Activated naive CD4-positive, alpha-beta T cell treated with anti-CD3 and anti-CD28 coated beads, Interleukin-2, amount 50 U/mL, for 72 hours (primary cell): ENCODE measurements at regions not wholly inside any gene's neighbourhood (a gene's known extent, or its start where the extent isn't known, plus 50 kb on each side); places are given as distances from the start of the nearest gene placed in this dataset.

Experiments
- ATAC-seq, 2 donors: fragments of 150-1000 bp; cut with Tn5 transposase; 2 replicates each; pipeline ENCODE4 v1.10.0; 2021; ENCODE audit warnings: mild to moderate bottlenecking in 2 of 2, moderate library complexity in 2 of 2
- DNase-seq, 2 donors: peaks; one replicate each; pipeline ENCODE4 v3.0.0; 2021 to 2022; ENCODE audit warnings: low spot score in 2 of 2
- H3K27ac Mint-ChIP-seq, 2 donors: one replicate each; pipeline ENCODE4 v1.8.0; 2022; ENCODE audit warnings: mild to moderate bottlenecking in 2 of 2, mixed read lengths in 2 of 2
- H3K36me3 Mint-ChIP-seq, 2 donors: one replicate each; pipeline ENCODE4 v1.8.0; 2022; ENCODE audit warnings: mixed read lengths in 2 of 2
- H3K9me3 Mint-ChIP-seq, 2 donors: one replicate each; pipeline ENCODE4 v1.8.0; 2022; ENCODE audit warnings: mixed read lengths in 2 of 2

DNA sequence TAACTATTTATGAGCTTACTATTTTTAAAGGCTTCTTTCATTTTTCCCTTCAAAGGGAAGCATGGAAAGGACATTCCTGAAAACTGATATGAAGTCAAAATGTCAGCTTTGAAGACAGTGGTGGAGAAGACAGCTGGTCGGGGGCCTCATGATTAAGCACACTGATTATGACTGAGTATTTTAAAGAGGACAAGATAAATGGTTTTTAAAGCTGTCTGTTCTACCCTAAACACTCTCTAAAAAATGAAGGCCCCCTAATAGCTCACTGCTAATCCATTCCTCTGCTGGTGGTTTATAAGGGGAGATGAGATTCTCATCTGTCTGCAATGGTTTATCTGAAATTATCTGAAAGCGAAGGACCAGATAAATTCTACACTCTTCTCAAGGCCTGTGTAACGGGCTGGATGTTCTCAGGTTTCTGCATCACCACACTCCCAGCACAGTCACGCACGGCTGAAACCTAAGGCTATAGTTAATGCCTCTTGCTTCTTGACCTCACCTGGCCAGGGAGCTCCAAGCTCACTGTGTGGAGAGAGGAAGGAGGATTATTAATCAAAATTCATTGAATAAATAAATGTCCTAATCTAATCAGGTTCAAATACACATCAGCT lies 86.9 kb upstream of the DOCK9 start:
- ATAC-seq (no peak), DNase-seq (no peak)
- H3K36me3 Mint-ChIP-seq = peaks cover 0 to 38% of the 10 kb centered on the region in 2 donors
- peaks cover 0 to 13% of the 10 kb centered on the region in 2 donors for H3K9me3 Mint-ChIP-seq
- H3K27ac Mint-ChIP-seq = no peak overlapping the region

DNA sequence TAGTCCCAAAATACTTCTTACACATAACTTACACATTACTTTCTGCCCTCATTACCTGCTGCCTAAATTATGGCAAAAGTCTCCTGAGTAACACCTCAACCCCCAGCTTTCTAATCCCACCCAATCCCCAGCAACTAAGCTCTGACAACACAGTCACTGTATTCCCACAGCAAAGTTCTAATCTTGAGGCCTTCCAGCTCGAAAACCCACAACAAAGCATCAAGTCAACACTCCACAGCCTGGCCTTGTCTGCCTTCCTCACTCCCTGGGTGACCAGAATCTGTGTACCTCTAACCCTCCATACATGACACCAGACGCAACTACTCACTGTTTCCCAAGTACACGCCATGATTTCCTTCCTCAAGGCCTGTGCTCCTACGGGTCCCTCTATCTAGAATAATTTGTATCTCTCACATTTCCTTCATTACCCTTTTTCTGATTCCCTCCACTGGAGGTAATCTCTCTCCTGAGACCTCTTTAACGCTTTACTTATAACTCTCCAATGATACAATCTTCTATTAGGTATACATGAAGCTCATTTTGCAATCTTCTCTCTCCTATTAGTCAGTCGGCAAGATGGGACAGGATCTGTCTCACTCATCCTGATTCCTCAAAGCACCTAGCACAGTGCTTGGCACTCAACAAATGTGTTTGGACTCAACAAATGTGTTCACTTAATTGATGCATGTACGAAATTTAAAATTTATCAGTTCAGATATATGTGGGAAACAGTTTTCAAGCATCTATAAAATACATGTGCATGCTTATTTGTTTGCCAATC lies 87.6 kb upstream of the DOCK9 start:
- Mint-ChIP-seq H3K9me3 (peaks cover 0 to 13% of the 10 kb centered on the region in 2 donors), H3K36me3 (peaks cover 0 to 38% of the 10 kb centered on the region in 2 donors), H3K27ac (peak overlapping the region; percentile 3 to 4)
- DNase-seq = no peak
- ATAC-seq = no peak

DNA sequence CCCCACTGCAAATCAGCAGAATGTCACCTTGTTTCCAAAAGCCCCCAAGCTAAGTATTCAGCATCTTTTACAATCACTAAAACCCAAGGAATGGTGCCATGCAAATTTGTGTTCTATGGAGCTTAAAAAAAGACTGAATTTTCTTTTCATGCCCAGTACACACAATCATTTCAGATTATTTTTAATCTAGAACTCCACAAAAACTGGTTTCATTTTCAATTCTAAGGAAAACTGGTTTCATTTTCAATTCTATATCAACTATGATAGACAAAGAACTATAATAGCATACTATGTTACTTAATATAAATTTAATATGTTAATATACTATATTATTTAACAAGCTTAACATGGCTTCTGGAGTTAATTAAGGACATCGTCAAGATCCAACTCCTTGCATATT lies 88.4 kb upstream of the DOCK9 start:
- H3K9me3 Mint-ChIP-seq = peaks cover 0 to 13% of the 10 kb centered on the region in 2 donors
- H3K27ac Mint-ChIP-seq = no peak overlapping the region
- DNase-seq (no peak), ATAC-seq (no peak)
- peaks cover 0 to 38% of the 10 kb centered on the region in 2 donors for H3K36me3 Mint-ChIP-seq

GRCh38 chr13:99067159-99067985 lies 89.5 kb upstream of the DOCK9 start:
- Mint-ChIP-seq H3K27ac (peak overlapping the region in 1 of 2 donors; percentile 2), H3K9me3 (peaks cover 0 to 13% of the 10 kb centered on the region in 2 donors), H3K36me3 (peaks cover 5 to 45% of the 10 kb centered on the region in 2 donors)
- DNase-seq = no peak
- no peak for ATAC-seq

GRCh38 chr13:99071211-99071610 lies 93.3 kb upstream of the DOCK9 start:
- Mint-ChIP-seq H3K27ac (no peak overlapping the region), H3K9me3 (peaks cover 3 to 19% of the 10 kb centered on the region in 2 donors), H3K36me3 (peaks cover 14 to 54% of the 10 kb centered on the region in 2 donors)
- DNase-seq (no peak), ATAC-seq (no peak)

GRCh38 chr13:99071666-99072065 lies 93.8 kb upstream of the DOCK9 start:
- no peak for DNase-seq
- ATAC-seq = no peak
- Mint-ChIP-seq H3K36me3 (peaks cover 14 to 58% of the 10 kb centered on the region in 2 donors), H3K9me3 (peaks cover 3 to 24% of the 10 kb centered on the region in 2 donors), H3K27ac (no peak overlapping the region)

GRCh38 chr13:99072356-99072755 lies 94.5 kb upstream of the DOCK9 start:
- Mint-ChIP-seq H3K36me3 (peaks cover 14 to 58% of the 10 kb centered on the region in 2 donors), H3K9me3 (peaks cover 3 to 28% of the 10 kb centered on the region in 2 donors), H3K27ac (no peak overlapping the region)
- ATAC-seq = no peak
- DNase-seq = no peak

DNA sequence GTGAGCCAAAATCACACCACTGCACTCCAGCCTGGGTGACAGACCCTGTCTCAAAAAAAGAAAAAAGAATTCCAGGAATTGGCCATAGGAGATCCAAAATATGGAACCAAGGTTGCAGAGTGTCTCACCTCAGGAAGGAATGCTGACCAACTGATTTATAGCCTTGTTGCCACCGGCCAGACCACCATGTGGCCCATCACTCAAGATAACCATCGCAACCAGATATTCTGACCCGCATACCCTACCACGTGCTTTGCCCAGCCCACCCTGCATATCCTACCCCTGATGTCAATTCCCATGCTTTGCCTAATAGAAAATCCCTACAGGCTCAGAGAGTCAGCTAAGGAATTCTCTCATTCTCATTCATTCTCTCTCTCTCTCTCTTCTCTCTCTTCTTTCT lies 95.1 kb upstream of the DOCK9 start:
- Mint-ChIP-seq H3K27ac (no peak overlapping the region), H3K36me3 (peaks cover 14 to 60% of the 10 kb centered on the region in 2 donors), H3K9me3 (peaks cover 3 to 33% of the 10 kb centered on the region in 2 donors)
- DNase-seq (no peak), ATAC-seq (no peak)

DNA sequence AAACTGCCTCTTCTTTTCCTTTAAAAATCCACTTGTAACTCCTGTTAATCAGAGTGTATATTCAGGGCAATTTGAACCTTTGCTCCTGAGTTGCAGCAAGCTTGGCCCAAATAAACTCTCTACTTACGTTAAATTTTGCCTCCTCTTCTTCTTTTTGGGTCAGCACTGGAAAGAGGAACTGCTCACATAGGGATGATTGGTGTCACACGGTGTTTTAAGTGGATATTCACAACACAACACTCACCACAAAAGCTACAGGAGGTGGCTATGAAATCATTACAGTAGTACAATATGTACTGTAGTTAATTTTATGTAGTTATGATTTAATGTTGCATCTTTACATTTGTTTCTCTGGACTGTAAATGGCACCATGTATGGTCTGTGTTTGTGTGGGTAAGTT lies 96.8 kb upstream of the DOCK9 start:
- DNase-seq = no peak
- Mint-ChIP-seq H3K9me3 (peaks cover 3 to 34% of the 10 kb centered on the region in 2 donors), H3K27ac (no peak overlapping the region), H3K36me3 (peaks cover 14 to 60% of the 10 kb centered on the region in 2 donors)
- no peak for ATAC-seq

DNA sequence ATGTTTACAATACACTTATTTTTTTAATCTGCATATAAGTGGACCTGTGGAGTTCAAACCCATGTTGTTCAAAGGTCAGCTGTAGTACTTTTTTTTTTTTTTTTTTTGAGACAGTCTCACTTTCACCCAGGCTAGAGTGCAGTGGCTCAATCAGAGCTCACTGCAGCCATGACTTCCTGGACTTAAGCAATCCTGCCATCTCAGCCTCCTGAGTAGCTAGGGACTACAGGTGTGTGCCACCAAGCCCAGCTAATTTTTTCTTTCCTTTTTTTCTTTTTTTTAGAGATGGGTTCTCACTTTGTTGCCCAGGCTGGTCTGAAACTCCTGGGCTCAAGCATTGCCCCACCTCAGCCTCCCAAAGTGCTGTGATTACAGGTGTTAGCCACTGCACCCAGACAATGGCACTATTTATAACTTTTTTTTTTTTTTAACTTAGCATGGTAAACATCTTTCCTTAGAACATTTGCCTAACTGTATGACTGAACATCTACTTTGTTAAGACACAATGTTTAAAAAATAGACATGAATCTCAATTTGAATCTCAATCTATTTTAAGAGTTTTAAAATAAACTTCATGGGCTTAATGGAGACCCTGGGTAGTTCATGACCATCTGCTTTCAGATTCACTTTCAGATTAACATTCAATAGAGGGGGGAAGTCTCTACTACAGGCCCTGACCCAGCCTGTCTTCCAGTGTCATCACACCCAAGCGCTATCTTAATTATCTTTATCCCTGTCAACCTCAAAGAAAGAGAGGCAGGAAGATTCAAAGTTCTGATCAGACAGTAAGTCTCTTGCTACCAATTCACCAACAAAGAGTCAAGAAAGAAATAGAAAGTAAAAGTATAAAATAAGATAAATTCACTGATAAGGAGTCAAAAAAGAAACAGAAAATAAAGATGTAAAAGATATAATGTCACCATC lies 97.7 kb upstream of the DOCK9 start:
- DNase-seq (no peak), ATAC-seq (peak; percentile 70 to 79)
- peaks cover 3 to 34% of the 10 kb centered on the region in 2 donors for H3K9me3 Mint-ChIP-seq
- peak overlapping the region; percentile 63 to 91 for H3K27ac Mint-ChIP-seq
- peaks cover 14 to 60% of the 10 kb centered on the region in 2 donors for H3K36me3 Mint-ChIP-seq

DNA sequence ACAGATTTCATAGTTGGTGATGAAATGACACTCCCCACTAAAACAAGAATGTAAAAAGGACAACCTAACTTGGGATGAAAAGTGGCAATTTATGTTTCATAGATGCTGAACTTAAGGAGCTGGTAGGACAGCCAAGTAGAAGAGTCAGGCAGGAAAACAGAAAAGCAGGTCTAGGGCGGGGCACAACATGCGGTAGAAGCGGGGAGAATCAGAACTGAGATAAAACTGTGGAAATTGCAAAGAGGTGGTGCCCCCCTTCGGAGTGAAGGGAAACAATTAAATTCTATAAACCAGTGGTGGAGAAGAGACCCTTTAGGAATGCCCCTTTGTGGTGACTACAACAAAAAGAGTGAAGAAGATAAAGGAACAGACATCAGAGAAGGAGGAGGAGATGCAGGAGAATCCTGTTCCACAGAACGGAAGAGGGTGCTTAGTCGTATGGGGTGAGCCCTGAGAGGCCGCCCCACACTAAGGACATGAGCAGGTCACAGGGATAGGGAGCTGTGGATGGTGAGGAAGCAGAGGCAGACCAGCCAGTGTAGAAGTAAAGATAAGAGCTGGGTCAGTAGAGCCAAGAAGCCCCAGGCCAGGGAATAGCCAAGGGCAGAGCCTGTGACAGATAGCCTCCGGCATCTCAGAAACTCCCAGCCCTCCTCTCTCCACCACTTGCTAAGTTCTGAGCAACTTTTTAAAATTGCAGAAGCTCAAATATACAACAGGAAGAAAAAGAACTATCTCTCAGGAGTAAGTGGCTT lies 100.3 kb upstream of the DOCK9 start:
- Mint-ChIP-seq H3K9me3 (peaks cover 3 to 31% of the 10 kb centered on the region in 2 donors), H3K27ac (peak overlapping the region; percentile 16 to 55), H3K36me3 (peaks cover 9 to 45% of the 10 kb centered on the region in 2 donors)
- DNase-seq (no peak), ATAC-seq (no peak)

GRCh38 chr13:99080131-99080530 lies 102.3 kb upstream of the DOCK9 start:
- Mint-ChIP-seq H3K9me3 (peaks cover 0 to 15% of the 10 kb centered on the region in 2 donors), H3K27ac (no peak overlapping the region), H3K36me3 (peaks cover 0 to 26% of the 10 kb centered on the region in 2 donors)
- DNase-seq (no peak), ATAC-seq (no peak)

GRCh38 chr13:99083981-99084380 lies 106.1 kb upstream of the DOCK9 start:
- Mint-ChIP-seq H3K9me3 (no peaks in the 10 kb centered on the region), H3K27ac (no peak overlapping the region), H3K36me3 (peaks cover 0 to 6% of the 10 kb centered on the region in 2 donors)
- ATAC-seq (no peak), DNase-seq (no peak)

GRCh38 chr13:99085139-99085807 lies 107.4 kb upstream of the DOCK9 start:
- no peaks in the 10 kb centered on the region for H3K9me3 Mint-ChIP-seq
- H3K27ac Mint-ChIP-seq = peak overlapping the region; percentile 70 to 86
- ATAC-seq = no peak
- no peak for DNase-seq
- H3K36me3 Mint-ChIP-seq = peaks cover 0 to 6% of the 10 kb centered on the region in 2 donors

DNA sequence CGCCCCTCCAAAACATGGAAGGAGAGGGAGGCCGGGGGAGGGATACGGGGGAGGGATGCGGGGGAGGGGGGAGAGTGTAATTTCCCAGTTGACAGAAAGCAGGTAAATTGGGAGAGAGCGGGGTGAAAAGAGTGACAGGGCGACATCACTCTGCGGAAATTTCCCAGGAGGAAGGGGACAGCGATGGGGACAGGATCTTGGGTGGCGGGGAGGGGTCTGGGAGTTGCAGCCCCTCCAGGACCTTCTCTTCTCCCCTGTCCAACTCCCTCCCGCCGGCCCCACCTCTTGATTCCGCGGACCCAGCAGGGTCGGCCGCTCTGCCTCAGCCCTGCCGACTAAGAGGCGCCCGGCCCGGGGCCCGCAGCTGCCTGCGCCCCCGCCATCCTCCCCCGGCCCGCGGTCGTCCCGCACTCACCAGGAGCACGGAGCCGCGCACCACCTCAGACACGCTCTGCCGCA lies 108.0 kb upstream of the DOCK9 start:
- DNase-seq (peak in 1 of 2 donors; percentile 73), ATAC-seq (peak in 1 of 2 donors; percentile 46)
- H3K27ac Mint-ChIP-seq = peak overlapping the region; percentile 14 to 70
- H3K9me3 Mint-ChIP-seq = no peaks in the 10 kb centered on the region
- peaks cover 0 to 6% of the 10 kb centered on the region in 2 donors for H3K36me3 Mint-ChIP-seq
